Panc1 (cell line): ENCODE measurements at regions not wholly inside any gene's neighbourhood (a gene's known extent, or its start where the extent isn't known, plus 50 kb on each side); places are given as distances from the start of the nearest gene placed in this dataset.

Experiments
- POLR2AphosphoS5 ChIP-seq: IDR thresholded peaks from 2 replicates; pipeline ENCODE4 v1.6.1; 2012; ENCODE audit warnings: mild to moderate bottlenecking, low read depth, low read length, moderate library complexity
- TCF7L2 ChIP-seq: IDR thresholded peaks from 2 replicates; pipeline ENCODE4 v1.6.1; 2011; ENCODE audit warnings: mild to moderate bottlenecking, low read depth, low read length, inconsistent platforms
- TF ChIP-seq, protein P1 (sequence below): fragments of 450-650 bp; IDR thresholded peaks from 2 replicates; pipeline ENCODE4 v1.5.1; 2017; ENCODE audit warnings: mild to moderate bottlenecking
- TF ChIP-seq, protein P2 (sequence below), 2 experiments: IDR thresholded peaks; 2 replicates each; pipeline ENCODE4 v1.6.1; 2011 to 2012; ENCODE audit warnings: low read depth in 2 of 2, control low read depth in 1 of 2, low read length in 1 of 2, mild to moderate bottlenecking in 1 of 2, moderate library complexity in 1 of 2; ENCODE audit not compliant: insufficient read depth in 1 of 2

DNA sequence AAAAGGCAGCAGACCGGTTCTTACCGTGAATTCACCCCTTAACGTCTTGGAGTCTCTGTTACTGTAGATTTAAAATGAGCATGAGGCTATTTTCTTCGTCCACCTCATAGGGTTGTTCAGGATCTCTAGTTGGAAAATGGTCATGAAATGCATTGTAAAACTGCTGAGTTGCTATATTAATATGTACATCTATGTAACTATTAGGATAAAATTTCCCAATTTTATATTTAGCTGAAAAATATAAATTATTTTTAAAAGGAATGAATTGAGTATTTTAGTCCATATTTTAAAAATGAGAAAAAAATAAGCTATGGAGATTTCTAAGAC is 272.7 kb downstream of the ALG10B start:
- TF ChIP-seq, protein P1, sequence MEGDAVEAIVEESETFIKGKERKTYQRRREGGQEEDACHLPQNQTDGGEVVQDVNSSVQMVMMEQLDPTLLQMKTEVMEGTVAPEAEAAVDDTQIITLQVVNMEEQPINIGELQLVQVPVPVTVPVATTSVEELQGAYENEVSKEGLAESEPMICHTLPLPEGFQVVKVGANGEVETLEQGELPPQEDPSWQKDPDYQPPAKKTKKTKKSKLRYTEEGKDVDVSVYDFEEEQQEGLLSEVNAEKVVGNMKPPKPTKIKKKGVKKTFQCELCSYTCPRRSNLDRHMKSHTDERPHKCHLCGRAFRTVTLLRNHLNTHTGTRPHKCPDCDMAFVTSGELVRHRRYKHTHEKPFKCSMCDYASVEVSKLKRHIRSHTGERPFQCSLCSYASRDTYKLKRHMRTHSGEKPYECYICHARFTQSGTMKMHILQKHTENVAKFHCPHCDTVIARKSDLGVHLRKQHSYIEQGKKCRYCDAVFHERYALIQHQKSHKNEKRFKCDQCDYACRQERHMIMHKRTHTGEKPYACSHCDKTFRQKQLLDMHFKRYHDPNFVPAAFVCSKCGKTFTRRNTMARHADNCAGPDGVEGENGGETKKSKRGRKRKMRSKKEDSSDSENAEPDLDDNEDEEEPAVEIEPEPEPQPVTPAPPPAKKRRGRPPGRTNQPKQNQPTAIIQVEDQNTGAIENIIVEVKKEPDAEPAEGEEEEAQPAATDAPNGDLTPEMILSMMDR: no peak
- no peak for TF ChIP-seq TCF7L2
- TF ChIP-seq, protein P2, sequence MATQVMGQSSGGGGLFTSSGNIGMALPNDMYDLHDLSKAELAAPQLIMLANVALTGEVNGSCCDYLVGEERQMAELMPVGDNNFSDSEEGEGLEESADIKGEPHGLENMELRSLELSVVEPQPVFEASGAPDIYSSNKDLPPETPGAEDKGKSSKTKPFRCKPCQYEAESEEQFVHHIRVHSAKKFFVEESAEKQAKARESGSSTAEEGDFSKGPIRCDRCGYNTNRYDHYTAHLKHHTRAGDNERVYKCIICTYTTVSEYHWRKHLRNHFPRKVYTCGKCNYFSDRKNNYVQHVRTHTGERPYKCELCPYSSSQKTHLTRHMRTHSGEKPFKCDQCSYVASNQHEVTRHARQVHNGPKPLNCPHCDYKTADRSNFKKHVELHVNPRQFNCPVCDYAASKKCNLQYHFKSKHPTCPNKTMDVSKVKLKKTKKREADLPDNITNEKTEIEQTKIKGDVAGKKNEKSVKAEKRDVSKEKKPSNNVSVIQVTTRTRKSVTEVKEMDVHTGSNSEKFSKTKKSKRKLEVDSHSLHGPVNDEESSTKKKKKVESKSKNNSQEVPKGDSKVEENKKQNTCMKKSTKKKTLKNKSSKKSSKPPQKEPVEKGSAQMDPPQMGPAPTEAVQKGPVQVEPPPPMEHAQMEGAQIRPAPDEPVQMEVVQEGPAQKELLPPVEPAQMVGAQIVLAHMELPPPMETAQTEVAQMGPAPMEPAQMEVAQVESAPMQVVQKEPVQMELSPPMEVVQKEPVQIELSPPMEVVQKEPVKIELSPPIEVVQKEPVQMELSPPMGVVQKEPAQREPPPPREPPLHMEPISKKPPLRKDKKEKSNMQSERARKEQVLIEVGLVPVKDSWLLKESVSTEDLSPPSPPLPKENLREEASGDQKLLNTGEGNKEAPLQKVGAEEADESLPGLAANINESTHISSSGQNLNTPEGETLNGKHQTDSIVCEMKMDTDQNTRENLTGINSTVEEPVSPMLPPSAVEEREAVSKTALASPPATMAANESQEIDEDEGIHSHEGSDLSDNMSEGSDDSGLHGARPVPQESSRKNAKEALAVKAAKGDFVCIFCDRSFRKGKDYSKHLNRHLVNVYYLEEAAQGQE (IDR thresholded peaks at IDR 0.05; ENCODE audit: insufficient read depth in 1 of 2, low read depth in 2 of 2, low read length in 1 of 2): no peak
- no peak for TF ChIP-seq POLR2AphosphoS5
